ENCODE measurements at regions not wholly inside any gene's neighbourhood (a gene's known extent, or its start where the extent isn't known, plus 50 kb on each side); places are given as distances from the start of the nearest gene placed in this dataset.

DNA sequence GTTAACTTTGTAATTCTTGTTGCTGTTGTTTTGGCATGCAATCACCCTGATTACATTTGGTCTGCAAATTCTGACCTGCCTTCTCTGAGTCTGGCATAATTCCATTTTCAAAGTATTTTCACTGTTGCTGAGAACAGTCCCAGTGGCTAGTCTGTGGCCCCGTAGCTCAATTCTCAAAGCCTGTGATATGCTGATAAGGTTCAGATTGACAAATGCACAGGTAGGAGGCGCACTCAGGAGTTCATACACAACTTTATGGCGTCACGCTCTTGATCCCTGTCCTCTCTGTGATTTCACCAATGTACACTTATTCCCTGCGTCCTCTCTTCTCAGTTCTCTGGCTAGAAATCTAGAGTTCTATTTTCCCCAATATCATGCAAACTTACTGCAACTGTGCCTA lies 376.6 kb upstream of the SLCO3A1 start:
- no peak for DNase-seq

DNA sequence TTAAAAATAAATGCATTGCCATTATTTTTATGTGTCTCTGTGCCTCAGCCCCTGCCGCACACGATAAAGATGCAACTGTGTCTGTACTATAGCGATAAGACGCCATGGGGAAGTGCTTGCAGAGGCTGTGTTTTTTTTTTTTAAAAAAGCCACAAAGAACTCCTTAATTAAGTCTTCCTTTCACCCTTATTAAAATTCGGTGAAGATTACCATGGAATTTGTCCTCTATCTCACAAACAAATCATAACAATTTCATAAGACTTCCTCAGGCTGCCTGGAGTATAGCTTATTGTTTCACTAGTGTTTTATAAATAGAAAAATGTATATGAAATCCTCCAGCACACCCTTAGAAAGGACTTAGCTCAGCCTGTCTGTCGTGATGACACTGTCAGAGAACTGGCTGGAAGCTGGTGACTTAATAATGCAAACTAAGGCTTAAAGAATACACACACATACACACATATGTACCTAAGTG lies 374.8 kb upstream of the SLCO3A1 start:
- DNase-seq: no peak

DNA sequence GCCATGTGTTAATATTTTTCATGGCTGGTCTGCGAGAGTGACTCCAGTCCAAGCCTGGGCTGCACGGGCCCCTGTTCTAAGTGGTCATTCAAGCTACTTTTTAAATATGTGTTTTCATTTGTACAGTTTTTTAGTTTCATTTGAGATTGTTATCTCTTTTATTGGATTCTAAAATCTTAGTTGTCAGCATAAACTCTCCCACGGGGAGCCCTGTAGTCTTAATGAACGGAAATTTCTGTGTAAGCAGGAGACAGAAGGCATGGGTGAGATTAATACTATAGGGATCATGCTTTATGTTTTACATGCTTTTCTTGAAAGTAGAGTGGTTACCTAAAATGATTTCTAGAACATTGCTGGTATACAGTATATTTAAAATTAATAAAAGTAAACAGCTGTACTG lies 373.1 kb upstream of the SLCO3A1 start:
- DNase-seq: no peak

- DNase-seq: peak; percentile 66
These were observed 370.7 kb upstream of the SLCO3A1 start for GRCh38 chr15:91482799-91483198.

GRCh38 chr15:91484141-91484540 lies 369.4 kb upstream of the SLCO3A1 start:
- no peak for DNase-seq

- no peak for DNase-seq
These were observed 365.1 kb upstream of the SLCO3A1 start for GRCh38 chr15:91488452-91488851.

- DNase-seq: no peak
These were observed 363.3 kb upstream of the SLCO3A1 start for GRCh38 chr15:91490211-91490610.

DNA sequence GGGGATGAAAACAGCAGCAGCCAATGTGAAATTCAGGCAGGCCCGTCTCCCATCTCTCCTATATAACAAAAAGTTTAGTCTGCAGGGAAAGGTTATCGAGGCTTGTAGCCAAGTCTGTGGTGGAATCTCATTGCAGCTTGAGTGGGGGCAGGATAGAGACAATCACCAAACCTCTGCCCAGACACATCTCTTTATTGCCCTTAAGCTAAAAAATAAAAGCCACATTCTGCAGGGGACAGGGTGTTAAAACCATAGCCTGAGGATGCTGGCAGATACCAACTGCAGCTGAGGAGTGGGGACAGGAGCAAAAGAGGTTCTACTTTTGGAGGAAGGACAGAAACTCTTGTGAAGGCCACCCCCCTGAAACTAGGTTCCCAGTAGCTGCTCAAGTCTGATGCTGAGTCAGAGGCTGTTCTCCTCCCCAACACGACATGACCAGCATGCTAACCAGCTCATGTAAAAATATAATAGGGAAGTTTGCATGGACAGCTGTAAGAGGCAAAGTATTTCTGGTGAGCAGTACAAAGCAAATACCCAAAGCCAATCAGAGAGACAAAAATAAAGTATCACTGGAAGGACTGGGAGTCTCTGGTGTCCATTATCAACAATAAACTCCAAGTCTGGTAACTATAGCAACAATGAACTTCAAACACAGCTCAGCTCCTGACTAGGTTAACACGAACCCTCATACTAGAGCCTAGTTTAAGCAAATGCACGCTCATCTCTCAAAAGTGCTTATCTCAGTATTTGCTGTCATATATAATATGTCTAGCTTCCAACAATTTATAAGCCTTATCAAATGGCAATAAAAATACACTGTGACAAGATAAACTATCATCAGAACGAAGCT lies 362.2 kb upstream of the SLCO3A1 start:
- DNase-seq: peak; percentile 56

DNA sequence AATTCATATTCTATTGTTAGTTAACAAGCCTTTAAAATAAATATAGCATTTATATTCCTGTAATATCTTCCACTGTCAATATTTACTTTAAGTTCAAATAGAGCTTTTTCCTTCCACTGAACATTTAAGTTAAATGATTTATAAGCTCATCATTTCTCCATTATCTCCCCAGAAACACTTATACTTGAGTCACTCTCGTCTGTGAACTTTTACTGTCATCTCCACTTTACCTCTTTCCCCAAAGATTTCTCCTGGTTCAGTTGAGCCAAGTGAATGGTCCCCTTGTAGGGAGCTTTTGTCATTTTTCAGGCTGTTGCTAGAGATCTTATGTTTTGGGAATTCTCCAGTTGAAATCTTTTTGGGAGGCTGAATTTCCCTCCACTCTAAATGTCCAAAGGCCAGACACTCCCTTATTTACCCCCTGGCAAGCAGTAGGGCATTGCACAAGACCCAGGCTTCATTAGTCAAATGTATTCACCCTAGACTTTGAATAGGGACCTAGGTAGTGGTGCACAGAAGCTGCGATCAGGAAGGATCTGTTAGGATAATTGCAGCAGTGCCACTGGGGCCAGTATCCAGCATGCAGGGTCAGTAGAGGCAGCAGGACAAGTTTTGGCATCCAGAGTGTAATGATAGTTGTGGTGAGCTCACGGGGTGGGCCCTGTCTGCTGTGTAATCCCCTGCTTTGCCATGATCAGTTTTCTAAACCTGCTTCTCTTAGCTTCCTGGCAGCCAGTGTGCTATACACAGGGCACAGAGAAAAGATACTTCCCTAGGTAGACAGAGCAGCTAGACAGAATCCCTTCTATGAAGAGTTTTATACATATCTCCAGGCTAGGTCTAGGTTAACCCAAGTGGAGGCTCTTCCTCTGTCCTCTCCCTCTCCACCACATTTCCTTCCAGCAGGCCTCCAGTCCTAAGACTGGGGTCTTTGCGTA lies 356.5 kb upstream of the SLCO3A1 start:
- no peak for DNase-seq

- no peak for DNase-seq
These were observed 355.3 kb upstream of the SLCO3A1 start for GRCh38 chr15:91498046-91498748.

DNA sequence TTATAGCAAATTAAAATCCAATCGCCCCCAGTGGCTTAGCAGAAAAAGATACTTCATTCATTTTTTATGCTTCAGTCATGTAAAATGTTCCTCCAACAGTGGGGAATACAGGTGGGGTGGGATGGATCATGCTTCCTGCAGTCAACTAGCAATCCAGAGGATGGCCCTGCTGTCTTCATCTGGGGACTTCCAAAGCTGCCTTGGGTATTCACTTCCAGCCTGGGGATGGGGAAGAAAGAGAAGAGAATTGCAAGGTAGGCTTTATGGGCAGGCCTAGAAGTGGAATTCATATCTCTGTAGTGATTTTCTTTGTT lies 354.8 kb upstream of the SLCO3A1 start:
- no peak for DNase-seq

DNA sequence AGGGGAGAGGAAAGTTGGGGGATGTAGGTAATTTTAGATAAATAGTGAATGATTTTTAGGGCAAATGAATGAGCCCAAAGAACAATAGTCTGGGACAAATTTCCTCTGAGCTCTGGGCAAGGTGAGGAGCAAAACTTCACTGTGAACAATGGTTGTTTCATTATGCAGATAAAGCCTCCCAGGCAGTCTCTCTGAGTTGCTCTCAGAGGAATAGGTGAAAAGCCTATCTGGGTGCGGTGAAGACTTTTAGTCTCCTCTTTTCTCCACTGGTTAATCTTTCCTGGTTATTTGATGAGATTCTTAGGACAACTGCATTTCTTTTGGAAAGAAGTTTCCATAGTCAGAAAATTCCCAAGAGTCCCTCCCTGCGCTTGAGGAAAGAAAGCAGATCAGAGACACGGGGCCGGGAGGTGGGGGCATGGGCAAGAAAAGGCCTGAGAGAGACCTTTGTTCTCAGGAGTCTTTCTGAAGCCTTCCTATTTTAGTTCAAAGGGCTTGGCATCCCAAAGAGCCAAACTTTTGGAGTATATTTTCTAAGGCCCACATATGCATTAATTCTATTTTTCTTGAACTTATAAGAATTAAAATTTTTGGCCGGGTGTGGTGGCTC lies 353.6 kb upstream of the SLCO3A1 start:
- no peak for DNase-seq

DNA sequence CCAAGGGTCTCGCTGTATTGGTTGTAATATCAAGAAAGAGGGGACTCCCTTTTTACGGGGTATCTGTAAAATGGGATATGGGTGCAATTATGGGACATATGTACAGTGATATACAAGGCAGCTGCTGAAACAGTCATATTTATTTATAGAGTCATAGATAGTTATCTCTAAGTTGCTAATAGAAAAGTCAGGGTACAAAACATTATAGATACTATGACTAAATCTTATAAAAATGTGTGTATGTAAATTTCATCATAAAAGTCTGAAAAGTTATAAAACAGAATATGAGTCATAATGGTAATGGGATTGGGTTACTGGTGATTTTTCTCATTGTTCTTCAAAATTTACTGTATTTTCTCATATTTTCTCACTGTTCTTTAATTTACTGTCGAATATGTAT lies 344.9 kb upstream of the SLCO3A1 start:
- no peak for DNase-seq

DNA sequence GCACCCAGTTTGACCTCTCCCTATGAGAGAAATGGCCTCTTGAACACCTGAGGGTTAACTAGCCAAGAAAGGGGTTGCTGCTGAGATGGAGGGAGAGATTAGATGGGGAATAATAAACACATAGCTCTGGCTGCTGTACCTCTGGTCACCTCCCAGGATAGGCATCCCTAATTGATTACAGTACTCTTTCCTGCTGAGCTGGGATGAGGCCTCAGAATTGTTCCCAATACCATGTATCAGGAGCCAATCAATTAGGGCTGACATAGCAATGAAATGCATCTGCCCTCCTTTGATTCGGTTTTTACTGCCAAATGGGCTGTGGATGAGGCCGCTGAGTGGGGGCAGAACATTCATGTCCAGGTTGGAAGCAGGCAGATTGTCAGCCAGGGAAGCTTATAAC lies 339.4 kb upstream of the SLCO3A1 start:
- DNase-seq: no peak

DNA sequence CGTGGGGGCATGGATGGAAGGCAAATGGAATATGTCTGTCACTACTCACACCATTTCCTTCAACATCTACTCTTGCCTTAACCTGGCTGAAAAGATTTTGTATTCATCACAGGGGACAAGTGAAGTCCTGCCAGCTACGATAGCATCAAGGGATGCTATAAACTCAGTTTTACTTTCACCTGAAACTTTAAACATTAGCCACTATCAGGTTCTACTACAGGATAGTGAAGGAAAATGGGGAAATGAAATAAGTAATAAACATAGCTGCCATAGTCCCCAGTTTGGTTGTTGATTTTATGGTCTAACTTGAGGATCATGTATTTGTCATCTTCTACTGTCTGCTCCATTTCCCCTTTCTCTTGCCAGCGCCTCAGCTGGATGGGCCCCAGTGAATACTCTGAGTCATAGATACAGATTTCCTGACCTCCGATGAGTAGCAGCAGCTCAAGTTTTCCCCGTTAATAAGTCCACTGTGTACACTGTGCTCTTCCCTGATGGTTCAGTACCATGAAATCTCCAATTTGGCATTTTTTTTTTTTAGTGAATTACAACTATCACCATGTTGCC lies 338.2 kb upstream of the SLCO3A1 start:
- DNase-seq: peak; percentile 10

DNA sequence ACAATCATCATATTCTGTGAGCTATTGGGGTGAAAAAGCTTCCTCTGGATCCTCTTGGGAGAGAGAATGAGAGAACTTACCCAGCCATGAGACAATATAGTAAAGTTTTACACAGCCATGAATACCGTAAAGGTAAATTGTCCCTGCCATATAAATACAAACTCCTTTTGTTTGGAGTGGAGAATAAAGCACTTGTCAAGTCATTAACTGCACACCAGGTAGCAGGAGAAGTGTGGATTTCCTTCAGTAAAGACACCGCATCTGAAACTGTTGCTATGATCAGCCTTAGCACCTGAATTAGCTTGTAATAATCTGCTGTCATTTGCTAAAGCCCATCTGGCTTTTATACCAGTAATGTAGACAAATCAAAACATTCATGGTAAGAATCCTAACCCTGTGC lies 336.6 kb upstream of the SLCO3A1 start:
- no peak for DNase-seq

DNA sequence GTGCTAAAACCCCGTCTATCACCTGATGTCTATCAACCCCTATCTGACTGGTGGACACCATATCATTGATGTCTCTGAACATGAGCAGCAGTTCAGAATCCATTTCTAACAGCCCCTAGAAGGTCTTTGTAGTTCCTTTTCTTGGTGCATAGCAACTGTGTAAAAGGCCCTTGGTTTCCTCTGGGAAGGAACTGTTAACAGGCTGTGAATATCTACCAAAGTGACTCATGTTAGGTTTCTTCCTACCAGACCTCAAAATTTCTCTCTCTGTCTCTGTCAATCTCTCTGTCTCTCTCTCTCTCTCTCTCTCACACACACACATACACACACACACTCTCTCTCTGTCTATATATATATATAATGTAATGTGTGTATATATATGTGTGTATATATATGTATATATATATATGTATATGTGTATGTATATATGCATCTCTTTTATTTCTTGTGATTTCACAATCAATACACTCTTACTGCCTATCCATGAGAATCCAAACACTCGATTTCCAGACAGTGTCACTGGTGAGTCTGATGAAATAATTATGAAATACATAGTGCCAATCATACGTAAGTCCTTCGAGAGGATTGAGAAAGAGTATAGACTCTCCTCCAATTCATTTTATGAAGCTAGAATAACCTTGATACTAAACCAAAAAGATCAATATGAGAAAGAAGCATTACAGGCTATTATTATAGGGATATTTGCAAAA lies 335.9 kb upstream of the SLCO3A1 start:
- no peak for DNase-seq

DNA sequence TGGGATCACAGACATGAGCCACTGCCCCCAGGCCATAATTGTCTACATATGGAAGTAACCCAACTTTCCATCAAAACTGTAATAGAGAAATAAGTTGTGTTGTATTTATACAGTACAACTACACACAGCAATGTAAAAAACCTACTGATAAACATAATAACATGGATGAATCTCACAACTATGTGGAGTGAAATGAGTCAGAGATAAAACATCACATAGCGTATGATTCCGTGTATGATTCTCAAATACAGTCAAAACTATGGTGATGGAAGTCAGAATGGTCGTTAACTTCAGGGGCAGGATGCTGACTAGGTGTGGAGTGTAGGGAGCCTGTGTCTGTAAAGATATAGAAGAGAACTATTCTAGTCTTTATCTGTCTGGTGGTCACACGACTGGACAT lies 332.7 kb upstream of the SLCO3A1 start:
- DNase-seq: no peak

GRCh38 chr15:91521548-91521947 lies 332.0 kb upstream of the SLCO3A1 start:
- no peak for DNase-seq

DNA sequence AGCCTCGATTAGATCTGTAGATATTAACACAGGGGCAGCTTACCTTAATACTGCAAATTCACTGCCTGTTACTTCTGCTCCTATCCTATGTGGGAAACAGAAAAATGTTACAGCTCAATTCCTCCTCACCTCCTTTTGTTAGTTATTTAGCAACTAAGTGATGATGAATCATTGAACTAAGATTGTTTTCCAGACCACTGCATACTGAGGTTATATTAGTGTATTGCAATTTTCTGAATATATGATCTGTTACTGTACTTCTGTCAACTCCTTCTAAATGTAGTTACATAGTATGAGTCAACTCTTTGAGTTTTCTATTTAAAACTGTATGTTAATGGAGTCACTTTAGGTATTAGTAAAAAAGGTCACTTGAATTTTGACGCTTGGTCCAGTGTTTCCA lies 331.5 kb upstream of the SLCO3A1 start:
- no peak for DNase-seq

DNA sequence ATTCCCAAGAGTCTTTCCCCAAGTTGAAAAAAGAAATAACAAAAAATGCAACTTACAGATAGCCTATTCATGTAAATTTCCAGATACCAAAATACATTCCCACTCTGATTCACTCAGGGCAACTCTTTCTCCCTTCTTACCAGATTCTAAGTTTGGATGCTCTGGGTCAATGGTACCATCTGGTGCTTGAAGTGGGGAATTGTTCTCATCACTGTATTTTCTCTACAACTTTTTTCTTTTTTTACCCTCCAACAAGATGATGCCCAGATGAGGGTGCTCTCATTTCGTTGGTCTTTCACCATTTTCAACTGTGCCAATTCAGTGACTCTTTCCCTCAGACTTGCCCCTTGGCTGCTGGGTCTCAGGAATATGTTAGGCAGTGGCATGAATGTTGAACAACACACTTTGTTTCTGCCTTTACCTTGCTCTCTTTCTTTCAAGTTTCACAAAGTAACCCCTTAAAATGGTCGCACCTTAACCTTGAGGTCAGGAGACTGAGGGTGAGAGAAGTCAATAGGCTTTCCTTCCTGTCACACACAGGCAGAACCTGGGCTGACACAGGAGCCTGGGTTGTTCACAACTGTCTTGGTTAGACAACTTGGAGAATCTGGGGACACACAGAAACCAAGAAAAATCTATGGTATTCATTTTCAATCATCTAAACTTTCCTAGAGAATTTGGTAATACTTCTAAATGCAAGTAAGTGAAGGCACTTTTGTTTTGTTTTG lies 330.7 kb upstream of the SLCO3A1 start:
- peak; percentile 68 for DNase-seq

Measured in CD4-positive, alpha-beta T cell treated with Interleukin-17A for 1 hour (primary cell).